Neural cell (in vitro differentiated cells): ENCODE measurements at regions not wholly inside any gene's neighbourhood (a gene's known extent, or its start where the extent isn't known, plus 50 kb on each side); places are given as distances from the start of the nearest gene placed in this dataset.
A peak's percentile ranks its signal among the peaks of the same experiment; 100 is the strongest.
"Not testable (repeated sequence)": the region's sequence is repeated elsewhere in the genome, so short reads cannot be mapped to it uniquely, and the experiment has no call there.

ENCODE experiments used
- H2AFZ ChIP-seq: fragments of 200-600, 300-800 bp; sonication (generic), shearing (Covaris generic); 2 replicates; pipeline ENCODE4 v1.6.0; 2014; ENCODE audit warnings: low read depth, mild to moderate bottlenecking, antibody characterized with exemption, low read length, moderate library complexity
- H3F3A ChIP-seq: fragments of 200-600 bp; shearing (Covaris generic); 2 replicates; pipeline ENCODE4 v1.6.1; 2016; ENCODE audit warnings: mild to moderate bottlenecking, moderate library complexity, mixed read lengths, antibody characterized with exemption, low read length; ENCODE audit not compliant: insufficient read depth, poor library complexity, severe bottlenecking
- H3K27ac ChIP-seq: fragments of 200-600, 300-800 bp; sonication (generic), shearing (Covaris generic); 2 replicates; pipeline ENCODE4 v1.5.1; 2014; ENCODE audit warnings: mild to moderate bottlenecking, low read length, moderate library complexity
- H3K27me3 ChIP-seq: fragments of 300-800, 200-600 bp; sonication (generic), shearing (Covaris generic); 2 replicates; pipeline ENCODE4 v1.6.0; 2014; ENCODE audit warnings: mild to moderate bottlenecking, low read depth, low read length, moderate library complexity; ENCODE audit not compliant: insufficient read depth
- H3K36me3 ChIP-seq: fragments of 300-800, 200-600 bp; sonication (generic), shearing (Covaris generic); 2 replicates; pipeline ENCODE4 v1.5.1; 2014; ENCODE audit warnings: mild to moderate bottlenecking, antibody characterized with exemption, low read length, moderate library complexity; ENCODE audit not compliant: insufficient read depth
- H3K4me2 ChIP-seq: fragments of 300-800, 200-600 bp; sonication (generic), shearing (Covaris generic); 2 replicates; pipeline ENCODE4 v1.6.0; 2014; ENCODE audit warnings: mild to moderate bottlenecking, low read length
- H3K4me3 ChIP-seq: fragments of 300-800, 200-600 bp; sonication (generic), shearing (Covaris generic); 2 replicates; pipeline ENCODE4 v1.5.1; 2014; ENCODE audit warnings: mild to moderate bottlenecking, low read length, moderate library complexity
- H3K79me2 ChIP-seq: fragments of 200-600 bp; shearing (Covaris generic); replicated peaks from 2 replicates; pipeline ENCODE4 v1.6.0; 2014; ENCODE audit warnings: mild to moderate bottlenecking, low read length, moderate library complexity; ENCODE audit not compliant: insufficient read depth
- H3K9ac ChIP-seq: fragments of 300-800, 200-600 bp; sonication (generic), shearing (Covaris generic); 2 replicates; pipeline ENCODE4 v1.6.1; 2016; ENCODE audit warnings: mild to moderate bottlenecking, low read length, mixed read lengths
- H3K9me2 ChIP-seq: fragments of 200-600 bp; shearing (Covaris generic); 2 replicates; pipeline ENCODE4 v1.6.1; 2016; ENCODE audit warnings: mild to moderate bottlenecking, low read length, mixed read lengths; ENCODE audit not compliant: insufficient read depth
- H3K9me3 ChIP-seq: fragments of 200-600, 300-800 bp; sonication (generic), shearing (Covaris generic); 2 replicates; pipeline ENCODE4 v1.6.1; 2016; ENCODE audit warnings: mild to moderate bottlenecking, mixed run types, low read length, moderate library complexity, mixed read lengths
- H4K20me1 ChIP-seq: fragments of 200-600 bp; shearing (Covaris generic); 2 replicates; pipeline ENCODE4 v1.6.1; 2016; ENCODE audit warnings: mild to moderate bottlenecking, mixed run types; ENCODE audit not compliant: insufficient read depth
- EP300 ChIP-seq: fragments of 450-650 bp; conservative IDR thresholded peaks from 2 replicates; pipeline ENCODE4 v1.6.1; 2014; ENCODE audit warnings: antibody characterized with exemption, mild to moderate bottlenecking, moderate library complexity; ENCODE audit not compliant: poor library complexity, severe bottlenecking
- EZH2 ChIP-seq: fragments of 200-600, 300-800 bp; shearing (Covaris generic), sonication (generic); IDR thresholded peaks from 2 replicates; pipeline ENCODE4 v1.6.1; 2014; ENCODE audit warnings: antibody characterized with exemption, low read length, borderline replicate concordance, mild to moderate bottlenecking; ENCODE audit not compliant: insufficient read depth, poor library complexity, severe bottlenecking
- MXI1 ChIP-seq: fragments of 450-650 bp; conservative IDR thresholded peaks from 2 replicates; pipeline ENCODE4 v1.6.1; 2014; ENCODE audit warnings: antibody characterized with exemption, mild to moderate bottlenecking; ENCODE audit not compliant: poor library complexity, severe bottlenecking
- POLR2AphosphoS5 ChIP-seq: IDR thresholded peaks from 2 replicates; pipeline ENCODE4 v1.6.1; 2012
- RAD21 ChIP-seq: fragments of 450-650 bp; conservative IDR thresholded peaks from 2 replicates; pipeline ENCODE4 v1.6.1; 2014; ENCODE audit warnings: antibody characterized with exemption, mild to moderate bottlenecking, moderate library complexity
- SMC3 ChIP-seq: fragments of 450-650 bp; conservative IDR thresholded peaks from 2 replicates; pipeline ENCODE4 v1.6.1; 2014; ENCODE audit warnings: antibody characterized with exemption, mild to moderate bottlenecking, moderate library complexity; ENCODE audit not compliant: poor library complexity
- TAF1 ChIP-seq: IDR thresholded peaks from 2 replicates; pipeline ENCODE4 v1.6.1; 2012; ENCODE audit warnings: low read depth
- TF ChIP-seq, protein P1 (sequence below): fragments of 450-650 bp; IDR thresholded peaks from 2 replicates; pipeline ENCODE4 v1.5.1; 2014; ENCODE audit warnings: antibody characterized with exemption, mild to moderate bottlenecking, moderate library complexity; ENCODE audit not compliant: poor library complexity, severe bottlenecking
- TF ChIP-seq, protein P2 (sequence below): IDR thresholded peaks from 2 replicates; pipeline ENCODE4 v1.6.1; 2012; ENCODE audit warnings: borderline replicate concordance

DNA sequence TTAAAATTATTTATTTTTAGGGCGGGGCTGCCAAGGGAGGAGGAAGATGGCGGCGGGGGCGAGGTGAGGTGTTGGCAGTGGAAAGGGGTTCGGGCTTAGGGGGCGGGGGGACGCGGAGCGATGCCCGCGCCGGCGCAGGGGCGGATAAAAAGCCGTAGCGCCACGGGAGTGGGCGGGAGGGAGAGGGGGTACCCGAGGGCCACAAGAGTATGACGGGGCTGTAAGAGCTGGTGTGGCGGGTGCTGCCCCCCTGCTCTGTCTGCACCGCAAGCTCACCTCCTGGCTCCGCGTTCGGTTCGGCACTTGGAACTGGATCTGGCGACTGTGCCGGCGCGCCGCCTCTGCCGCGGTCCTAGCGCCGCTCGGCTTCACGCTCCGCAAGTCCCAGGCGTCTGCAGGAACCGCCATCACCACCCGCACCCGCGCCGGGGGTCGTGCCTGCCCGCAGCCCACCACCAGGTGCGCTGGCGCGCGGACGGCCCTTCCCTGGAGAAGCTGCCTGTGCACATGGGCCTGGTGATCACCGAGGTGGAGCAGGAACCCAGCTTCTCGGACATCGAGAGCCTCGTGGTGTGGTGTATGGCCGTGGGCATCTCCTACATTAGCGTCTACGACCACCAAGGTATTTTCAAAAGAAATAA is 265.2 kb upstream of the SGCG start:
- Histone ChIP-seq H3K27ac (no peak overlapping the region), H3K9me2 (no peaks in the 10 kb centered on the region), H3F3A (no peaks in the 10 kb centered on the region), H3K4me2 (no peak overlapping the region), H3K4me3 (peak overlapping the region; percentile 79), H3K27me3 (no peaks in the 10 kb centered on the region), H2AFZ (peak overlapping the region; percentile 65), H3K9me3 (no peaks in the 10 kb centered on the region), H3K36me3 (no peaks in the 10 kb centered on the region), H3K9ac (peak overlapping the region; percentile 69), H3K79me2 (no peaks in the 10 kb centered on the region), H4K20me1 (no peaks in the 10 kb centered on the region)
- TF ChIP-seq, protein P1, sequence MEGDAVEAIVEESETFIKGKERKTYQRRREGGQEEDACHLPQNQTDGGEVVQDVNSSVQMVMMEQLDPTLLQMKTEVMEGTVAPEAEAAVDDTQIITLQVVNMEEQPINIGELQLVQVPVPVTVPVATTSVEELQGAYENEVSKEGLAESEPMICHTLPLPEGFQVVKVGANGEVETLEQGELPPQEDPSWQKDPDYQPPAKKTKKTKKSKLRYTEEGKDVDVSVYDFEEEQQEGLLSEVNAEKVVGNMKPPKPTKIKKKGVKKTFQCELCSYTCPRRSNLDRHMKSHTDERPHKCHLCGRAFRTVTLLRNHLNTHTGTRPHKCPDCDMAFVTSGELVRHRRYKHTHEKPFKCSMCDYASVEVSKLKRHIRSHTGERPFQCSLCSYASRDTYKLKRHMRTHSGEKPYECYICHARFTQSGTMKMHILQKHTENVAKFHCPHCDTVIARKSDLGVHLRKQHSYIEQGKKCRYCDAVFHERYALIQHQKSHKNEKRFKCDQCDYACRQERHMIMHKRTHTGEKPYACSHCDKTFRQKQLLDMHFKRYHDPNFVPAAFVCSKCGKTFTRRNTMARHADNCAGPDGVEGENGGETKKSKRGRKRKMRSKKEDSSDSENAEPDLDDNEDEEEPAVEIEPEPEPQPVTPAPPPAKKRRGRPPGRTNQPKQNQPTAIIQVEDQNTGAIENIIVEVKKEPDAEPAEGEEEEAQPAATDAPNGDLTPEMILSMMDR, result peak; percentile 59
- peak; percentile 22 for TF ChIP-seq SMC3
- no peak for TF ChIP-seq POLR2AphosphoS5
- TF ChIP-seq TAF1, result no peak
- no peak for TF ChIP-seq MXI1
- no peak for TF ChIP-seq EZH2
- TF ChIP-seq EP300, result no peak
- TF ChIP-seq RAD21, result peak; percentile 23
- TF ChIP-seq, protein P2, sequence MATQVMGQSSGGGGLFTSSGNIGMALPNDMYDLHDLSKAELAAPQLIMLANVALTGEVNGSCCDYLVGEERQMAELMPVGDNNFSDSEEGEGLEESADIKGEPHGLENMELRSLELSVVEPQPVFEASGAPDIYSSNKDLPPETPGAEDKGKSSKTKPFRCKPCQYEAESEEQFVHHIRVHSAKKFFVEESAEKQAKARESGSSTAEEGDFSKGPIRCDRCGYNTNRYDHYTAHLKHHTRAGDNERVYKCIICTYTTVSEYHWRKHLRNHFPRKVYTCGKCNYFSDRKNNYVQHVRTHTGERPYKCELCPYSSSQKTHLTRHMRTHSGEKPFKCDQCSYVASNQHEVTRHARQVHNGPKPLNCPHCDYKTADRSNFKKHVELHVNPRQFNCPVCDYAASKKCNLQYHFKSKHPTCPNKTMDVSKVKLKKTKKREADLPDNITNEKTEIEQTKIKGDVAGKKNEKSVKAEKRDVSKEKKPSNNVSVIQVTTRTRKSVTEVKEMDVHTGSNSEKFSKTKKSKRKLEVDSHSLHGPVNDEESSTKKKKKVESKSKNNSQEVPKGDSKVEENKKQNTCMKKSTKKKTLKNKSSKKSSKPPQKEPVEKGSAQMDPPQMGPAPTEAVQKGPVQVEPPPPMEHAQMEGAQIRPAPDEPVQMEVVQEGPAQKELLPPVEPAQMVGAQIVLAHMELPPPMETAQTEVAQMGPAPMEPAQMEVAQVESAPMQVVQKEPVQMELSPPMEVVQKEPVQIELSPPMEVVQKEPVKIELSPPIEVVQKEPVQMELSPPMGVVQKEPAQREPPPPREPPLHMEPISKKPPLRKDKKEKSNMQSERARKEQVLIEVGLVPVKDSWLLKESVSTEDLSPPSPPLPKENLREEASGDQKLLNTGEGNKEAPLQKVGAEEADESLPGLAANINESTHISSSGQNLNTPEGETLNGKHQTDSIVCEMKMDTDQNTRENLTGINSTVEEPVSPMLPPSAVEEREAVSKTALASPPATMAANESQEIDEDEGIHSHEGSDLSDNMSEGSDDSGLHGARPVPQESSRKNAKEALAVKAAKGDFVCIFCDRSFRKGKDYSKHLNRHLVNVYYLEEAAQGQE, result no peak

DNA sequence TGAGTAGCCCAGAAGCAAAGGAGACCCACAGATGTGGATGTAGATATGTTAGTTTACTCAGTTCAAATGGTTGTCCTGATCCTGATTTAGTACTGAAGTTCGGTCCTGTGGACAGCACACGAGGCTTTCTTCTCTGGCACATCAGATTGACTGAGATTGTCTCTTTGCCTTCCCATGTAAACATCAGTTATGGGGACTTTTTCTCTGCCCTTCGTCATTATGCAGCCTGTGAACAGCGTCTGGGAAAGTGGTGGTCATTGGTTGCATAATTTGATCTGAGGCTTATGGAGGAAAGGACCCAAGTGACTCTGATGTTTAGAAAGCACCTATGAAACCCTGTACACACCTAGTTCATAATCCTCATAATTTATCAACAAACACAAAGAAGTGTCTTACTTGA is 264.5 kb upstream of the SGCG start:
- not testable (repeated sequence) for H3K27ac ChIP-seq, H4K20me1 ChIP-seq, H3K9ac ChIP-seq, H3F3A ChIP-seq, H3K9me2 ChIP-seq, H3K79me2 ChIP-seq, H2AFZ ChIP-seq, H3K9me3 ChIP-seq, H3K4me2 ChIP-seq, H3K36me3 ChIP-seq, H3K27me3 ChIP-seq
- H3K4me3 ChIP-seq, result peak overlapping the region; percentile 79
